HG02938 (cell line): ENCODE measurements at regions not wholly inside any gene's neighbourhood (a gene's known extent, or its start where the extent isn't known, plus 50 kb on each side); places are given as distances from the start of the nearest gene placed in this dataset.
"Not testable (repeated sequence)": the region's sequence is repeated elsewhere in the genome, so short reads cannot be mapped to it uniquely, and the experiment has no call there.

Experiments used
- ATAC-seq: cut with Tn5 transposase; IDR thresholded peaks from one replicate; pipeline ENCODE4 v1.9.1; 2021; ENCODE audit warnings: mild to moderate bottlenecking, moderate library complexity; ENCODE audit not compliant: unreplicated experiment

GRCh38 chr14:89743828-89744227, 210.7 kb downstream of the EFCAB11 start:
- no peak for ATAC-seq

DNA sequence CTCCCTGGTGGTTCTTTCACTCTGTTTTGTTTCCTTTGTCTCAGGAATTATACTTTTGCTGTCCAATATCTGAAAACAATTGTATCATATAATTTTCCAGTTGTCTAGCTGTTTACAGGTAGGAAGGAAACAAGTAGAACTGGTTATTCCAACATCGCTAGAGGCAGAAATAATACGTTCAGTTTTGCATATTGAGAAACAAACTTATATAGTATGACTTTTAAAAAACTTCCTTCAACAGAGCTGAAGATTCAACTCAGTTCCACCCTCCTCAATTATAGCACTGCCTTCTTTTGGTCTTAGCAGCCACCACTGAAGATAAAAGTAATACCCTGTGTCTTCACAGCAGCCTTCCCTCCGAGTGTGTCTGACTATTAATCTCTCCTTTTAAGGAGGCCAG, 214.3 kb downstream of the EFCAB11 start:
- no peak for ATAC-seq

GRCh38 chr14:89736881-89737280, 217.6 kb downstream of the EFCAB11 start:
- no peak for ATAC-seq

GRCh38 chr14:89731396-89731933, 223.1 kb downstream of the EFCAB11 start:
- ATAC-seq = no peak

GRCh38 chr14:89730687-89731086, 223.8 kb downstream of the EFCAB11 start:
- ATAC-seq = no peak

- no peak for ATAC-seq
These were observed 225.6 kb downstream of the EFCAB11 start for GRCh38 chr14:89728964-89729363.

DNA sequence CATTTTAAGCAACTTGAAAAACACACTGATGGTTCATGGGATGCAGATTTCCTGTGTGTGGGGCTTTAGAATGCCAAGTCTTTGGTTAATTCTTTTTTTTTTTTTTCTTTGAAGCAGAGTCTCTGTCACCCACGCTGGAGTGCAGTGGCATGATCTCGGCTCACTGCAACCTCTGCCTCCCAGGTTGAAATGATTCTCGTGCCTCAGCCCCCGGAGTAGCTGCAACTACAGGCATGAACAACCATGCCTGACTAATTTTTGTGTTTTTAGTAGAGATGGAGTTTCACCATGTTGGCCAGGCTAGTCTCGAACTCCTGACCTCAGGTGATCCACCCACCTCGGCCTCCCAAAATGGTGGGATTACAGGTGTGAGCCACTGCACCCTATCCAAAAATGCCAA, 228.3 kb downstream of the EFCAB11 start:
- not testable (repeated sequence) for ATAC-seq

- ATAC-seq = no peak
These were observed 229.9 kb downstream of the EFCAB11 start for GRCh38 chr14:89724628-89724960.

GRCh38 chr14:89723930-89724627, 230.5 kb downstream of the EFCAB11 start:
- no peak for ATAC-seq

DNA sequence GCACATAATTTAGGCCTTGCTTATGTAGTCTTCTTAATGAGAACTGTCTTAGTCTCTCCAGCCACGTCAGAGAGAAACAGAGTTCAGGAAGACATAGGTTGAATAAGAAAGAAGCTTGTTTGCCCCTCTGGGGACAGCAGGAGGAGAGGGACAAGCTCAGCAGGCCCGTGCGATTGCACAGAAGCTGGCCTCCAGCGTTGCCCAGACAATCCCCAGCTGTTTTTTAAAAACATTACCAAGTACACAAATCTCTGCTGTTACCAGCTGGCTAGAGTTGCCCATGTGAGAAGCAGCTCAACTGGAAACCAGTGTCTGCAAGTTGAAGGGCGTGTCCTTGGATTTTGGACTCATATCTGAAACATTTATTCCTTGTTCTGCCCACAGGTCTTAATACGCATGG, 232.6 kb downstream of the EFCAB11 start:
- ATAC-seq = no peak

DNA sequence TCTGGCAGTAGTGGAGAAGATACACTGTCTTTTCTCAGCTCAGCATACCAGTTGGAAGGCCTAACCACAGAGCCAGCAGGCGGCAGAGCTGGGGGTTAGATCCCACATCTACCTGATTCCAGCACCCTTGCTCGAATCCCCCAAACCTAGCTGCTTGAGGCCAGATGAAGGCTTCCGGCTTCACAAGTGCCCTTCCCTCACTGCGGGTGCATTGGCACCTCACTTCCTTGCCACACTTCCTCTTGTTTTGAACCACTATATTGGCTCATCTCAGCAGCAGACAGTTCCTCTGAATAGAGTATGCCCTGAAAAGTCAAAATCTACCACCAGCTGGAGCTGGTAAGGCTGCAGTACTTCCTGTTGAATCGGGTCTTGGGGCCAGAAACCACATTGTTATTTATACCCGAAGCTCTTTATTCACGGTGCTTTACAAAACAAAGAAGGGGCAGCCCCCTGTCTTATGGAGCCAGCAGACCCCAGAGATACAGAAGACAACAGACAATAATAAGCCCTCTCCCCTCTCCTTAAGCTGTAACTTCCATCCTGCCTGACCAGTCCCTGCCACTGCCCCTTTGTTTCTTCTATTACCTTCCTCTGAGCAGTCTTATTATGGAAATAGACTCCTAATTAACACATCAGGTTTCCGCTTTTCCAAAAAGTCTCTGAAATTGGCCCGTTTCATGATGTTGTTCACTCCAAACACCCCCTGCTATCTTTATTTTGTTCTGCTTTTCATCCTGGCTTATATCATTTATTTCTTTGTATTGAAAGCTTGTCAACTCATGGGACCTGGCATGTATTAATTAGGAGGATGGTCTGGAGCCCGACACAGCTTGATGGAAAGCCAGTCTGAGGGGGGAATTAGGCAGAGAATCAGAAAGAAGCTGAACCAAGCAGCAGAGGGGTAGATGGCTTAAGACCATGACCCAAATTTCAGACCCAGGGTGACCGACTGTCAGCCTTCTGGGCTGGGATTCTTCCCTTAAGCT, 233.5 kb downstream of the EFCAB11 start:
- ATAC-seq = peak; percentile 53

DNA sequence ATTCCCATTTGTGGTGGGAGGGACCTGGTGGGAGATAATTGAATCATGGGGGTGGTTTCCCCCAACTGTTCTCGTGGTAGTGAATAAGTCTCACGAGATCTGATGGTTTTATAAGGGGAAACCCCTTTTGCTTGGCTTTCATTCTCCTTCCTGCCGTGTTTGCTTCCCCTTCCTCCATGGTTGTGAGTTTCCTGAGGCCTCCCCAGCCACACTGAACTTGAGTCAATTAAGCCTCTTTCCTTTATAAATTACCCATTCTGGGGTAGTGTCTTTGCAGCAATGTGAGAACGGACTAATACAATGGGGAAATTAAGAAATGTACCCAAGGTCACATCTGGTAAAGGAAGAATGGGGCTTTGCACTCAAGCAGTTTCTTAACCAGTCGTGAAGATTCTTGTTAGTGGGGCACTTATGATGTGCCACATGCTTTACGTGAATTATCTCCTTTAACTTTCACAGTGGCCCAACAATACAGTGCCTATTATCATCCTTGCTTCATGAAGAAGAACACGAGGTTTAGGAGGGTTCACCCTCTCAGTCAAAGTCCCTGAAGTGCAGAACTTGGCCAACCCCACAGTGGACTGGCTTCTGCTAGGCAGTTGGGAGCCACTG, 234.3 kb downstream of the EFCAB11 start:
- ATAC-seq = no peak

GRCh38 chr14:89719366-89720075, 235.0 kb downstream of the EFCAB11 start:
- ATAC-seq = no peak

GRCh38 chr14:89708982-89709625, 245.4 kb downstream of the EFCAB11 start:
- no peak for ATAC-seq

GRCh38 chr14:89707086-89707485, 247.4 kb downstream of the EFCAB11 start:
- ATAC-seq = no peak

DNA sequence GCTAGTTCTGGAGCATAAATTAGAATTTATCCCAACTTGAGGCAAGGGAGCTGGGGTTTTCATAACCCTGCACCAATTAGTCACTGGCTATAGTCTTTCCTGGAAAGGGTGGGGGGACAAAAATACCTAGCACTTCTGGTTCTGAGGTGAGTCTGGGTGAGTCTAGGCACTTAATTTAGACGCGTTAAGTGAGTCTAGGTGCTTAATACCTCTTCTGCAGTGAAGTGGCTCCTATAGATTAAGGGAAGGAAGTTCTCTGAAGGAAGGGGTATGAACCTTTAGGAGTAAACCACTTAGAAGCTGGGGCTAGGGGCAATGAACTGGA, 251.7 kb downstream of the EFCAB11 start:
- ATAC-seq = no peak

- ATAC-seq = no peak
These were observed 252.3 kb downstream of the EFCAB11 start for GRCh38 chr14:89702073-89702875.

DNA sequence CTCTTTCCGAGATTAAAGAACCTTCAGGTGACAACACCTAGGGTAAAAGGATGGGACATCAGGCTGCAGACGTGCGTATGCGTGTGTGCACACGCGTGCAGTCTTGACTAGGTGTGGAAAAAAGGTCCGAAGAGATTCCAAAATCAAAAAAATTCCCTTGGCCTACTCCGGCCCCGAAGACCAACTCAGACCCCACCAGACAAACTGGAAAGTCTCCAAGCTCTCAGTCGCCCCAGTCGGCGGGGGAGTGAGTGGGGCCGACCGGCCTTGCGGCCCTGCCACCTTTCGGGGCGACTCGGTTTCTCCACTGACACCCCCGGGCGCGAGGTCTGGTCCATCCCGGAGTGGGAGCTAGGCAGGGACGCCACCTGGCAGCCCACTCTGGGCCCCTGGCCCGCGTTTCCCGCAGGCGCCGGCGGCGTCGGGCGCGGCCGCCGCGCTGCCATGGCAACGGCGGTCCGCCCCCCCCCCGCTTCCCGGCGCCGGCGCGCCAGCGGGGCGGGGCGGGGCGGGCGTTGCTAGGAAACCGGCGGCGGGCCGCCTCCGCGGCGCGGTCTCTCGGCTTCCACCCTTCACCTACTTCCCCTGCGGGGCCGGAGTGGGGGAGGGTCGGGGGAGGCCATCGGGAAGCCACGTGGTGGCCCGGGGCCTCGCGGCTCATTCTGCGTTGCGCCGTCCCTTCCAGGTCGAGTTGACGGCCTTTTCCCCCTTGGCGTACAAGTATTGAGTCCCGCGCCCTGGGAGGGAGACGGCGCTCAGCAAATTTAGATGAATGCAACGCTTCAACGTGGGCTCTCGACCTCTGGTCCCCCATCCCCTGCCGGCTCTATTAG, 253.1 kb downstream of the EFCAB11 start:
- peak; percentile 66 for ATAC-seq

- ATAC-seq = no peak
These were observed 253.7 kb downstream of the EFCAB11 start for GRCh38 chr14:89700801-89701200.
